ENCODE measurements at regions not wholly inside any gene's neighbourhood (a gene's known extent, or its start where the extent isn't known, plus 50 kb on each side); places are given as distances from the start of the nearest gene placed in this dataset.
"Not testable (repeated sequence)": the region's sequence is repeated elsewhere in the genome, so short reads cannot be mapped to it uniquely, and the experiment has no call there.

- FAIRE-seq = no peak
Observed at GRCh38 chr5:60546207-60546606, 153.8 kb downstream of the DEPDC1B start.

DNA sequence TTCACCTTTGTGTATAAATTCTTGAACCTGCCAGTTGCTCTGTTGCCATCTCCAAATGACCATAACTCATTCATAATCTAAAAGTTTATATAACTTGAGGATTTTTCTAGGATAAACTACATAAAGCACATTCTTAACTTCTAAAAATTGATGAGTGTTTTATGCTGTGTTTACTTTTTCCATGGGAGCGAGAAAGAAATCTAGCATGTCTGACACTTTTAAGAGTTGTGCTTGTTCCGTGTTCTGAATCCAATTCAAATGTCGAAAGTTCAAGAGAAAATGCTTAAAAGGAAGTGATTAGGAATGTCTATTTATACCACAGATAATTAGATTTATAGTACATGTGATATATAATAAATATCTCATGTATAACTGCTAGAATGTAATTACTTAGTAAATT lies 154.4 kb downstream of the DEPDC1B start:
- FAIRE-seq = no peak

GRCh38 chr5:60544142-60544541 lies 155.8 kb downstream of the DEPDC1B start:
- FAIRE-seq = no peak

GRCh38 chr5:60541980-60542379 lies 158.0 kb downstream of the DEPDC1B start:
- no peak for FAIRE-seq

- no peak for FAIRE-seq
Observed at GRCh38 chr5:60540856-60541805, 158.8 kb downstream of the DEPDC1B start.

DNA sequence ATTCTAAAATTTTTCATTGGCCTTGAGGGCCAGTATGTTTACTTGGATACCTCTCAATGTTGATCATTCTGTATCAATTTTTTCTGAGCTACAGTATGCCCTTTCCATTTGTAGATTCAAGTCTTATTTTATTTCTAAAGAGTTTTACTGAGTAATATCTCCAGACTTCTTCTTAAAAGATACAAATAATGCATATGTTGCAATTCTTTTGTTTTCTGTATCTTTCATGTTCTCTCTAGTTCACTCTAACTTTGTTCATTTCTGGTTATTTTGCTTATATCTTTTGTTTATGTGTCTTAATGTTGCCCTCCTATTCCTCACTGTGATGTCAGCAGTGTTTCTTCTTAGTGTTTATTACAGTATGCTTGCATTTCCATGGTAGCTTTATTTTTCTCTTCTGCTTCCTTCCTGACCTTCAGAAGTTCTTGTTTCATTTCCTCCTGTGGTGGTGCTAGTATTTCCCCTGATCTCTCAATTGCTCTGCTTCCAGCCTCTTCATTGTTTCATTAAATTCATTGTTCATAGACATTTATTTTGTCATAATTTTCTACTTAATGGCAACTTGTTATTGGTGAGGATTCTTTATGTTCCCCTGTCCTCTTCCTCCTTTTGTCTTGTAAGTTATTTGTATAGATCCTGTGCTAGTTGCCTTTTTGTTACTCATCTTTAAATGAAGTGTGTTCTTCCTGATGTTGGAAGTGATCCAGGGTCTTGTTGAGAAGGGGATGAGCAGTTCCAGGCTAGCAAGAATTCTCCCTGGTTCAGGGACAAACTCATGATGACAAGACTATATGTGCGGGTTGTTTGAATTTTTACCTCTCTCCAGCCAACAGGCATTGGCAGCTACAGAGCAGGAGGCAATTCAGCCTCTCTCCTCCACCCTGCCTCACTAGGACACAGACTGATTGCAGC lies 160.8 kb downstream of the DEPDC1B start:
- no peak for FAIRE-seq

DNA sequence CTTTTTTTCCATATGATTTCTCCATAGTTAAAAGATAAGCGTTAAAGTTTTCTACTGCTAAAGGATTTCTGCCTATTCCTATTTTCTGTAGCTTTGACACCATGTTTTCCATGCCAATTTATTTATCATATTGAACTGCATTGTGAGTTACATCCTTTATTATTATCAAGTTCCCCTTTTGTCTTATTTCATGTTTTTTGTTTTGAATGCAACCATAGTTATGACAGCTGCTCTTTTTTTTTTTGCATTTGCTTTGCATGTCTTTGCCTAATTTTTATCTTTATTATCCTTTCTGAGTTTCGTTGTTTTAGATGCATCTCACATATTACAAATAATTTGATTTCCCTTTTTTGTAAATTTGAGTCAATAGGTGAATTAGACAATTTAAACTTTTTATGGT lies 161.5 kb downstream of the DEPDC1B start:
- FAIRE-seq = no peak

- FAIRE-seq = no peak
Observed at GRCh38 chr5:60535951-60536350, 164.0 kb downstream of the DEPDC1B start.

GRCh38 chr5:60535198-60535597 lies 164.8 kb downstream of the DEPDC1B start:
- FAIRE-seq = no peak

GRCh38 chr5:60533789-60534188 lies 166.2 kb downstream of the DEPDC1B start:
- FAIRE-seq = no peak

DNA sequence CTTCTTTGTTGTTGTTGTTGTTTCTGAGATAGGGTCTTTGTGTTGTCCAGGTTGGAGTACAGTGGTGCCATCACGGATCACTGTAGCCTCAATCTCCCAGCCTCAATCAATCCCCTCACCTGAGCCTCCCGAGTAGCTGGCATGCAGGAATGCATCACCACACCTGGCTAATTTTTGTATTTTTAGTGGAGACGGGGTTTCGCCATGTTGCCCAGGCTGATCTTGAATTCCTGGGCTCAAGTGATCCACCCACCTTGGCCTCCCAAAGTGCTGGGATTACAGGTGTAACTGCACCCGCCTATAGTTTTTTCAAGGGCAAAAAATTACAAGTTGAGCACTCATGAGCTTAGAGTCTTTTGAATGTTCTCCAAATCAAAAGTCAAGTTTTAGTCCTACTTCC lies 167.2 kb downstream of the DEPDC1B start:
- FAIRE-seq = not testable (repeated sequence)

- FAIRE-seq = not testable (repeated sequence)
Observed at GRCh38 chr5:60530144-60530848, 169.7 kb downstream of the DEPDC1B start.

- no peak for FAIRE-seq
Observed at GRCh38 chr5:60529001-60529400, 171.0 kb downstream of the DEPDC1B start.

DNA sequence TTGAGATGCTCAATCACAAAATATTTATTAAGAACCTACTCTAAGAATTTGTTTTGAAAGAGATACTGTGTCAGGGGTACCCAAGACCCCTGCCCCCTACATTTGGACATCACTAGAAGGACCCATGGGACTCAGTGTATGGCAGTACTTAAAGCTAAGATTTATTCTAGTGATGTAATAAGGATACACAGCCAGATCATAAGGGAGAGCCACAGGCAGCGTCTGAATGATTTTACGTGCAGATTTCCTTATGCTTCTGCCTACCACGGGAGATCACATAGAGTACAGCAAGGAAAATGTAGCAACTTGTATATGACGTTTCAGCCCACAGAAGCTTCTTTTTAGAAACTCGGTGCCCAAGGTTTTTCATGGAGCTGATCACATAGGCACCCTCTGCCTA lies 172.9 kb downstream of the DEPDC1B start:
- no peak for FAIRE-seq

DNA sequence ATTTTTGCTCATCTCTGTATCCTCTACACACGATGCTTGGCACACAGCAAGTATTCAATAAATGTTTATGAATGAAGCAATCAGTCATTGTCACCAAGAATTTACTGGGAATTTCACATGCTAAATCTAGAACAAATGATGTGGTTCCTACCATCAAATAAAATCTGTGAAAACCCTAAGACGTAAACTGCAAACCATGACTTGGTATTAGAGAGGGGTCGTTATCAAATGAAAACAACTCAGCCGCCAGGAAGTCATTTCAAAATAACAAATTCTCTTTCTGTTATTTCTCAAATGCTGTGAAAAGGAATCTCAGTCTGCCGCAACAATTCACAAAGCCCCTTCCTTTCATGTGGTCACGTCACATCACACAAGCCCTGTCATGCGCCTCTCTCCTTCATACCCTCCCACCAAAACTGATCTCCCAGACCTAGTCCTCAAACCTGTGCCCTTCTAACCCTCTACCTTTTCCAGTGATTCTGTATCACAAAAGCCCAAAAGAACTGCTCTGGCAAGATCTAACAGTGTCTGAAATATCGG lies 173.6 kb downstream of the DEPDC1B start:
- no peak for FAIRE-seq

- no peak for FAIRE-seq
Observed at GRCh38 chr5:60522292-60522905, 177.6 kb downstream of the DEPDC1B start.

GRCh38 chr5:60521376-60522291 lies 178.3 kb downstream of the DEPDC1B start:
- no peak for FAIRE-seq

DNA sequence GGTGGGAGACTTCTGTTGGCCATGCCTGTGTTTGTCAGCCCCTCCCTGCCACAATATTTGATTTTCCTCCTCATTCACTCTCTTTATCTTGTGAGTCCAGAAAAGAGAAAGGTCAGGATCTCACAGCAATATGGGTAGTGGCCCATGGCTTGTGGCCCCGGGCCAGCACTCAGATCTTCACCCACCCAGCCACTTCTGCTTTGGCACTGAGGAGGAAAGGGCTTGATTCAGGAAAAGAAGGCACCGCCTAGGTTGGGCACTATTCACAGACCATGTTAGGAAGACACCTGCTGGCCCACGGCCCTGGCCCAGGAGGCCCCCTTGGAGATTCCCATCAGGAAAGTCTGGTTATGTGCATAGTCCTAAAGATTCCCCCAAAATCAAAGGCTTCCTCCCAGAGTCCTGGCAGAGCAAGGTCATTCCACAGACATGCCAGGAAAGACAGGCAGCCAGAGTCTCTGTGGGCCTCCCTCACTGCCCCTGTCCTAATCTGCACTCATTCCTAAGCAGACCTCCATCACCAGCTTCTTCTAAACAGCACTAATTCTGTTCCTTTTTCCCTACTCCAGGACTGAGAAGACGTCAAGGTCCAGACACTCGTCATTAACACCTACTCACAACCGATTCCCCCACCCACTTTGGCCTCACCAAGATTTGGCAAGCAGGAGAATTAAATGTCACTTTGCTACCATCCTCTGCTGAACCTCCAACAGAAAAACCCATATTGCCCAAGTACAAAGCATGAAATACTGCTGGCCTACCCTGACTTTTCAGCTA lies 179.3 kb downstream of the DEPDC1B start:
- no peak for FAIRE-seq

GRCh38 chr5:60519372-60519771 lies 180.6 kb downstream of the DEPDC1B start:
- no peak for FAIRE-seq

DNA sequence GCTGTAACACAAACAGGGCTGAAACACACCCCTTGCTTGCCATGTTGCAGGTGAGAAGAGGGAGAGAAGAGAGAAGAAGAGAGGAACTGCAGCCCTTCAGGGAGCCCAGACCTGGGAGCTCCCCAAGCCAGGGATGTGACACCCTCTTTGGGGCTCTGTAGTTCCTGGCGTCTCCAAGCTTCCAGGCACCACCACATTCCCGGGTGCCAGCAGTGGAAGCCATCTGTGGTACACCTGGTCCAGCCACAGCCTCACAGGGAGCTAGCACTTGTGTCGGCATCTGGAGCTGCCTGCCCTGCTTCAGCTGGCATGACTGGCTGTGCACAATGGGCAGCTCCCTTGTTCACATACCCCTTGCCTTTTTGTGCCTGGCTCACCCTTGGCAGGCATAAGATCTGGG lies 182.1 kb downstream of the DEPDC1B start:
- no peak for FAIRE-seq
